Brain pericyte (primary cell): ENCODE measurements at regions not wholly inside any gene's neighbourhood (a gene's known extent, or its start where the extent isn't known, plus 50 kb on each side); places are given as distances from the start of the nearest gene placed in this dataset.
A peak's percentile ranks its signal among the peaks of the same experiment; 100 is the strongest.

ENCODE experiments used
- DNase-seq: peaks from one replicate; pipeline ENCODE4 v3.0.0-alpha.2; 2012; ENCODE audit warnings: low read depth, low spot score

- DNase-seq = no peak
Observed at GRCh38 chr3:115520241-115520640, 103.1 kb upstream of the GAP43 start.

GRCh38 chr3:115520651-115521245 is 102.6 kb upstream of the GAP43 start:
- DNase-seq = no peak

- DNase-seq = no peak
Observed at GRCh38 chr3:115523458-115523857, 99.9 kb upstream of the GAP43 start.

GRCh38 chr3:115524549-115524948 is 98.8 kb upstream of the GAP43 start:
- no peak for DNase-seq

GRCh38 chr3:115525731-115526130 is 97.6 kb upstream of the GAP43 start:
- no peak for DNase-seq

- no peak for DNase-seq
Observed at GRCh38 chr3:115533218-115533617, 90.1 kb upstream of the GAP43 start.

- no peak for DNase-seq
Observed at GRCh38 chr3:115536171-115536570, 87.1 kb upstream of the GAP43 start.

- no peak for DNase-seq
Observed at GRCh38 chr3:115537669-115538068, 85.6 kb upstream of the GAP43 start.

- DNase-seq = no peak
Observed at GRCh38 chr3:115547207-115547606, 76.1 kb upstream of the GAP43 start.

- DNase-seq = no peak
Observed at GRCh38 chr3:115548611-115549010, 74.7 kb upstream of the GAP43 start.

GRCh38 chr3:115549071-115549470 is 74.2 kb upstream of the GAP43 start:
- no peak for DNase-seq

GRCh38 chr3:115550285-115550761 is 73.0 kb upstream of the GAP43 start:
- DNase-seq = peak; percentile 36

- DNase-seq = no peak
Observed at GRCh38 chr3:115551016-115551415, 72.3 kb upstream of the GAP43 start.

GRCh38 chr3:115552007-115552406 is 71.3 kb upstream of the GAP43 start:
- no peak for DNase-seq

- DNase-seq = no peak
Observed at GRCh38 chr3:115553796-115554486, 69.4 kb upstream of the GAP43 start.

- no peak for DNase-seq
Observed at GRCh38 chr3:115554487-115554807, 68.9 kb upstream of the GAP43 start.

- DNase-seq = no peak
Observed at GRCh38 chr3:115562636-115563267, 60.6 kb upstream of the GAP43 start.

- no peak for DNase-seq
Observed at GRCh38 chr3:115563984-115564383, 59.3 kb upstream of the GAP43 start.

- no peak for DNase-seq
Observed at GRCh38 chr3:115571413-115571812, 51.9 kb upstream of the GAP43 start.
